Activated naive CD8-positive, alpha-beta T cell treated with anti-CD3 and anti-CD28 coated beads, Interleukin-2, amount 50 U/mL, for 16 hours (primary cell): ENCODE measurements at regions not wholly inside any gene's neighbourhood (a gene's known extent, or its start where the extent isn't known, plus 50 kb on each side); places are given as distances from the start of the nearest gene placed in this dataset.
A peak's percentile ranks its signal among the peaks of the same experiment; 100 is the strongest.
"Not testable (repeated sequence)": the region's sequence is repeated elsewhere in the genome, so short reads cannot be mapped to it uniquely, and the experiment has no call there.

Source experiments
- DNase-seq: peaks from one replicate; pipeline ENCODE4 v3.0.0-alpha.2; 2020; ENCODE audit warnings: low read depth, low spot score

- DNase-seq, result no peak
Observed at GRCh38 chr5:155598552-155598951, 585.0 kb downstream of the KIF4B start.

- DNase-seq, result no peak
Observed at GRCh38 chr5:155605920-155606319, 592.4 kb downstream of the KIF4B start.

- DNase-seq, result peak; percentile 18
Observed at GRCh38 chr5:155616779-155617392, 603.3 kb downstream of the KIF4B start.

- no peak for DNase-seq
Observed at GRCh38 chr5:155619688-155620087, 606.1 kb downstream of the KIF4B start.

GRCh38 chr5:155620821-155621410, 607.4 kb downstream of the KIF4B start:
- DNase-seq, result no peak

- no peak for DNase-seq
Observed at GRCh38 chr5:155624597-155625241, 611.2 kb downstream of the KIF4B start.

GRCh38 chr5:155625315-155625714, 611.8 kb downstream of the KIF4B start:
- DNase-seq, result no peak

GRCh38 chr5:155625897-155626543, 612.5 kb downstream of the KIF4B start:
- no peak for DNase-seq

- no peak for DNase-seq
Observed at GRCh38 chr5:155626592-155626991, 613.0 kb downstream of the KIF4B start.

- no peak for DNase-seq
Observed at GRCh38 chr5:155628346-155628745, 614.8 kb downstream of the KIF4B start.

- no peak for DNase-seq
Observed at GRCh38 chr5:155629597-155629996, 616.0 kb downstream of the KIF4B start.

GRCh38 chr5:155631116-155631515, 617.6 kb downstream of the KIF4B start:
- DNase-seq, result no peak

- DNase-seq, result no peak
Observed at GRCh38 chr5:155633338-155633957, 619.9 kb downstream of the KIF4B start.

- DNase-seq, result no peak
Observed at GRCh38 chr5:155649666-155650065, 636.1 kb downstream of the KIF4B start.

- no peak for DNase-seq
Observed at GRCh38 chr5:155655569-155655968, 642.0 kb downstream of the KIF4B start.

GRCh38 chr5:155661859-155662258, 648.3 kb downstream of the KIF4B start:
- DNase-seq, result no peak

- no peak for DNase-seq
Observed at GRCh38 chr5:155665361-155665760, 651.8 kb downstream of the KIF4B start.

GRCh38 chr5:155672001-155672400, 655.0 kb upstream of the SGCD start:
- DNase-seq, result not testable (repeated sequence)

- no peak for DNase-seq
Observed at GRCh38 chr5:155676967-155677366, 650.0 kb upstream of the SGCD start.

- DNase-seq, result no peak
Observed at GRCh38 chr5:155678371-155678770, 648.6 kb upstream of the SGCD start.

- no peak for DNase-seq
Observed at GRCh38 chr5:155679530-155679929, 647.4 kb upstream of the SGCD start.

- DNase-seq, result no peak
Observed at GRCh38 chr5:155684417-155684816, 642.5 kb upstream of the SGCD start.
